ENCODE measurements at regions not wholly inside any gene's neighbourhood (a gene's known extent, or its start where the extent isn't known, plus 50 kb on each side); places are given as distances from the start of the nearest gene placed in this dataset.

- DNase-seq (ENCODE audit: low read depth, low spot score) = no peak
These were observed 386.6 kb downstream of the PLK2 start for GRCh38 chr5:58073243-58073642.

- DNase-seq (ENCODE audit: low read depth, low spot score) = no peak
These were observed 387.5 kb downstream of the PLK2 start for GRCh38 chr5:58072300-58072965.

DNA sequence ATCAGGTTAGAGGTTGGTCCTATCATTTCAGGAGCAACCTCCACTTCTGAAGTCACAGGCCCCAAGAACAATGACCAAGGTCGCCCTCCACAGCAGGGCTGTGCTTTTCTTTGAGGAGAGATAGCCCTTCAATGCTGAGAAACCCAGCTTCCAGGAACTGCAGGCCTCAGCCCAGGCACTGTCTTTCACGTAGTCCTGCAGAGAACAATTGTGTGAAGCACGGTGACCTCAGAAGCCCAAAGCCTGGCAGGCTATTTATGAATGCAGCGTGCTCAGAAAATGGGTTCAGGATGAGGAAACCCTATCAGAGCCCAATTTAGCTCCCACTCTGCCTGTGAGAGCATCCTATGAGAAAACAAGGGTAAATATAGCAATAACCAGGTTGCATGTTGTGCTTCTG, 388.3 kb downstream of the PLK2 start:
- no peak for DNase-seq (ENCODE audit: low read depth, low spot score)

DNA sequence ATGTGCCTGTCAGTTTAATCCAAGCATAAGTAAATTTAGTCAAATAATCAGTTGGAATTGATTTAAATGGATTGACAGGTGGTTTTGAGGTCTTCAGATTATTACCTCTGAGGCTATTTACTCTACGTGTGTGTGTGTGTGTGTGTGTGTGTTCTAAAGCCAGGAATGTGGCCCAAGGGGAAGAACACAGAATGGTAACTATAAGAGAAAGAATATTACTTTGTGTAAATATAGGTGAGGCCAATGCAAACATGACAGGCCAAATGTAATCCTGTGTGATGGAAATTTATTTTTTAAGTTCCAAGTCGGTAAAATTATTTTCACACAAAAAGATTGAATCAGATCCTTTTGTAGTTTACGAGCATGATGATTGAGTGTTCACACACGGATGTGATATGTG, 390.0 kb downstream of the PLK2 start:
- no peak for DNase-seq (ENCODE audit: low read depth, low spot score)

DNA sequence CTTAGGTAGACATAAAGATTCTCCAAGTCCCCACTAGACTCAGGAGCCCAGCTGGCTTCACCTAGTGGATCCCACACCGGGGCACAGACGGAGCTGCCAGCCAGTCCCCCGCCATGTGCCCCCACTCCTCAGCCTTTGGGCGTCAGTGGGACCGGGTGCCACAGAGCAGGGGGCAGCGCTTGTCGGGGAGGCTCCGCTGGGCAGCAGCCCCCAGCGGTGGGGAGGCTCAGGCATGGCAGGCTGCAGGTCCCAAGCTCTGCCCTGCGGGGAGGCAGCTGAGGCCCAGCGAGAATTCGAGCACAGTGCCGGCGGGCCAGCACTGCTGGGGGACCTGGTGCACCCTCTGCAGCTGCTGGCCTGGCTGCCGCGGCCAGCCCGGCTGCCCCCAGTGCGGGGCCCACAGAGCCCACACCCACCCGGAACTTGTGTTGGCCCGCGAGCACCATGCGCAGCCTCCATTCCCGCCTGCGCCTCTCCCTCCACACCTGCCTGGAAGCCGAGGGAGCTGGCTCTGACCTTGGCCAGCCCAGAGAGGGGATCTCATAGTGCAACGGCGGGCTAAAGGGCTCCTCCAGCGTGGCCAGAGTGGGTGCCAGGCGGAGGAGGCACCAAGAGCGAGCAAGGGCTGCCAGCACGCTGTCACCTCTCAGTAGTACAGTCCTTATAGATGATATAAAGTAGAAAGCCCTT, 390.7 kb downstream of the PLK2 start:
- DNase-seq (ENCODE audit: low read depth, low spot score) = no peak

GRCh38 chr5:58066557-58066956, 393.3 kb downstream of the PLK2 start:
- no peak for DNase-seq (ENCODE audit: low read depth, low spot score)

- DNase-seq (ENCODE audit: low read depth, low spot score) = no peak
These were observed 393.8 kb downstream of the PLK2 start for GRCh38 chr5:58066076-58066475.

DNA sequence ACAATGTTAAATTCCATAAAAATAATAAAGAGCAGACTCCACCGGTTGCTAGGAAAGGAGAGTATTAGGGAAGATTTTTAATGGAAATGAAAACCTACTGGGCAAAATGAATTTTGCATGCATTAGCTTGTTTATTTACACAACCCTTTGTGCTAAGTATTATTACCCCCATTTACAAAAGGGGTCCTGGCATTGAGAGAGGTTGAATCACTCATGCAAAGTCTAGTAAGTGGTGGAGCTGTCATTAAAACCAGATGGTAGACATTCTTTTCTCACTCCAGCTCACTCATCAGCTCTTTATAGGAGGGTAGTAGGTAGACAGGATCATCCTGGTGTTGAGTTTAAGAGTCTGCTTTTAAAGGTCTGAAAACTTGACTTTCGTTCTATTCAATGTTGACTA, 395.1 kb downstream of the PLK2 start:
- no peak for DNase-seq (ENCODE audit: low read depth, low spot score)

DNA sequence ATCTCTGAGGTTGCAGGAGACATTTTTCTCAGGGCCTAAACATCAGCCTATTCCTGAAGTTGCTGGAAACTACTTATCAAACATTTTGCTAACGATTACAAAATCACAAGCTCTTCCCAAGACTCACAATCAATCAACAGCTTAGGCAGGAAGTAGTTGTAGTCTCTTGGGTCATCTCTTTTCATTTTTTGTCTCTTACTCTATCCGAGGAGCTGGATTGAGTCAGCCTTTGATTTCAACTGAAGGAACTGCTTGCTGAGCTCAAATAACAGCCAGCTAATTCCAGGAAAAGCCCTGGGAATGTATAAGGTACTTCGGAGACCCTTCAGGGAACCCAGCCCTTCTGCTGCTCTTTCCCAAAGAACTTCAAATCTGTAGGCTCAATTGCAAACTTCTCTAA, 398.9 kb downstream of the PLK2 start:
- DNase-seq (ENCODE audit: low read depth, low spot score) = no peak

DNA sequence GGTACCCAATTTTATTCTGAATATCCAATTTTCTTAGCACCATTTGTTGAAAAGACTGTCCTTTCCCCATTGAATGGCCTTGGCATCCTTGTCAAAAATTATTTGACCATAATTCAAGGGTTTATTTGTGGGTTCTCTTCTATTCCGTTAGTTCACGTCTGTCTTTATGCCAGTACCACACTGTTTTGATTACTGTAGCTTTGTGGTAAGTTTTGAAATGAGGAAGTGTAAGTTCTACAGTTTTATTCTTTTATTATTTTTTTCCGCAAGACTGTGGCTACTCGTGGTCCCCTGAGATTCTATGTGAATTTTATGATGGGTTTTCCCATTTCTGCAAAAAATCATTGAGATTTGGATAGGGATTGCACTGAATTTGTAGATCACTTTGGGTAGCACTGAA, 402.6 kb downstream of the PLK2 start:
- no peak for DNase-seq (ENCODE audit: low read depth, low spot score)

DNA sequence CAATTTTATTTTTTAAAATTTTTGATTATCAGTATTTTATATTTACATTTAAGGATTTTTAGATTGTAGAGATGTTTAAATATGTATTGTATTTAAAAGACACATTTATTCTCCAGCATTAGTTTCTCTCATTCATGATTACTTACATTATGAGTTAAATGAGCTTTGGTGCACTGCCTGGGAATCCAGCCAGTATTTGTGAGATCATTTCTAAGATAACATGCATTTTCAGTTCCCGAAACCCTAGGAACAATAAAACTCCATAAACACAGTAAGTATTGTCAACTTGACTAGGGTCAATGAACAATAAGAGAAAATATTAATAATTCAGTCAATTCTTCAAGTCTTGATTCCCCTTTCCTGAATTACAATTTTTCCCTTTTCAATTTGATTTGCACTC, 403.3 kb downstream of the PLK2 start:
- peak; percentile 36 for DNase-seq (ENCODE audit: low read depth, low spot score)

DNA sequence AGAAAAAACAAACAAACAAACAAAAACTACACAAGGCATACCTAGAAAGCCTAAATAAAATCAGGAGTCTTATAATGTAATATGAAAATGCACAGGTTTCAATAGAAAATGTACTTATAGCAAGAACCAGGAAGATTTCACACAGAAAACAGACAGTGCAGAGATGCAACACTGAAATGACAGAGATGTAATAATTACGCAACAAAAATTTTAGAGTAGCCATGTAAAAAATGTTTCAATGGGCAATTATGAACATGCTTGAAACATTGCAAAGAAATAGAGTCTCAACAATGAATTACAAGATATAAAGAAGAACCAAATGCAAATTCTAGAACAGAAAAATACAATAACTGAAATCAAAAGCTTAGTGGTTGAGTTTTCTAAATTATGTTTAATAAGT, 405.9 kb downstream of the PLK2 start:
- no peak for DNase-seq (ENCODE audit: low read depth, low spot score)

DNA sequence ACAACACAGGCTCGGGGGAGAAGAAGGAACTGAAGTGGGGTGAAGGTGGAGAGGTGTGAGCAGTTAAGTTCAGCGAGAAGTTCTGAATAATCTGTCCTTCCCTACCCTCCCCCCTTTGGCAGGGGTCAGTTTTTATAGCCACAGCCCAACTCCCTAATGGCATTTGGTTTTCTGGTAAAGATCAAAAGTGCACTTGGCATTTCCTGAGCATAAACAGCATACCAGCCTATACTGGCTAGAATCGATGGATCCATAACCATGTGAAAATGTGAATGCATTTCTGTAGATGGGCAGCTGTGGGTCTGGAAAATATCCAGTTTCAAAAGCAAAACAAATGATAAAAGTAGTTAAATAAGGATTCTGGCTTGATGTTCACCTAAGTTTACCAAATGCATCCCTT, 410.9 kb downstream of the PLK2 start:
- DNase-seq (ENCODE audit: low read depth, low spot score) = no peak

DNA sequence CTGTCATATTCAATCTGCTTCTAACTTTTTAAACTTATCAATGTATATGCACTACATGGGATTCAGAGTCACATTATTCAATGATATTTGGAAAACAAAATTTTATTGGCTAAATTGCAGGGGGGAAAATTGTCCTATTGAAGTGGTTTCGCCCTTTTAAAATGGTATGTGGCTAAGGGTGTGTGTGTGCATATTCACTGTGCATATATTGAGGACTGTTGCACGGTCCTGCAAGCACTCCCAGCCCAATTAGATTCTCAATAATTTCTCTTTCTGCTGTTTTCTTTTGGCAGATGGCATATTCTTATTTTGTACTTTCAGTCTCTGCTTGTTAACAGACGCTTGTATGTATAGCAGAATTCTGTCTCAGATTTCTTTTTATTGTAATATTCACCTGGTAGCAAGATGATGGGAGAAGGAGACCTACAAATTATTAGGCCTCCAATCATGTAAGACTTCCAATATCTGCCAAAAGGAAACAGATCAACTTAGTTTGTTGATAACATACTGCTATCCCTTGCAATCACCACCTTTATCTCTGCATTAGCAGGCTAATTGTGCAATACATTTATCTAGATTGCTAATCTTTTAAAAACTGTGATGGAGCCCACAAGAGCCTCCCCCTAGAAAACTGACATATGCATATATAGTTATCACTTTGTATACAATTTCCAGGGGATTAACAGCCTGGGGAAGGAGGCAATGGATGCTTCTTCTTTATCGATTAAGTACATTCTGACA, 411.5 kb downstream of the PLK2 start:
- no peak for DNase-seq (ENCODE audit: low read depth, low spot score)

DNA sequence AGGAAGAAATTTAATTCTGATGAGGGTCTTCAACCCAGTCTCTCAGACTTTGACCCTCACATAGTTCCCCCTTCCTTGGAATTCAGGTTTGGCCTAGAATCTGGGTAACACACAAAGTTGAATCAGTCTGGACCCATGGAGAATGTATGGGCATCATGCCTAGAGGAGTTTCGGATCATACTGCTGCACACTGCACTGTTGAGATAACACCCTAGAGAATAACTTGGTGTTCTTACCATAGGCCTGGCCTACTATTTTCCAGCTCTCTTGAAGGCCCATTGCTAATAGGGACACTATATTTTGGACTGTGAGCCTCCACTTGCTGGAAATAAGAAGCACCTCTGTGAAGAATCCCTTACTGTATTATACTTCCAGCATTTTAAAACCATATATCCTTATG, 413.5 kb downstream of the PLK2 start:
- no peak for DNase-seq (ENCODE audit: low read depth, low spot score)

- DNase-seq (ENCODE audit: low read depth, low spot score) = no peak
These were observed 415.7 kb downstream of the PLK2 start for GRCh38 chr5:58044166-58044565.

- no peak for DNase-seq (ENCODE audit: low read depth, low spot score)
These were observed 416.6 kb downstream of the PLK2 start for GRCh38 chr5:58043032-58043945.

- no peak for DNase-seq (ENCODE audit: low read depth, low spot score)
These were observed 418.0 kb downstream of the PLK2 start for GRCh38 chr5:58041884-58042283.

DNA sequence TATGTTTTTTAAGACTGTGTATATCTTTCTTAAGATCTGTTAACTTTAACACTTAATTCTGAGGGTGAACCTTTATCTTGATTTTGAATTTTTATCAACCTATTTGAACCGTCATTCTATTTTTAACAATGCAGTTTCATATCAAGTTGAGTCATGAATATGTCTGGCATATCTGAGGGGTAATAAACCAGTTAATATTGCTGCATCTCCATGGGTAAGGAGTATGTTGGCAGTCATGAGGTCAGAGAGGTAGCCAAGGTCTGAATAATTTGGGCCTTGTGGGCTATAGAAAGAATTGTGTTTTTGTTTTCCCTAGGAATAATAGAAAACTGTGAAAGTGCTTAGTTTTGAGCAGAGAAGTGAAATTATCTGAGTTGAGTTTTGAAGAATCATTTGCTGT, 419.0 kb downstream of the PLK2 start:
- DNase-seq (ENCODE audit: low read depth, low spot score) = no peak

GRCh38 chr5:58040044-58040443, 419.8 kb downstream of the PLK2 start:
- DNase-seq (ENCODE audit: low read depth, low spot score) = no peak

GRCh38 chr5:58037899-58038298, 422.0 kb downstream of the PLK2 start:
- DNase-seq (ENCODE audit: low read depth, low spot score) = no peak

DNA sequence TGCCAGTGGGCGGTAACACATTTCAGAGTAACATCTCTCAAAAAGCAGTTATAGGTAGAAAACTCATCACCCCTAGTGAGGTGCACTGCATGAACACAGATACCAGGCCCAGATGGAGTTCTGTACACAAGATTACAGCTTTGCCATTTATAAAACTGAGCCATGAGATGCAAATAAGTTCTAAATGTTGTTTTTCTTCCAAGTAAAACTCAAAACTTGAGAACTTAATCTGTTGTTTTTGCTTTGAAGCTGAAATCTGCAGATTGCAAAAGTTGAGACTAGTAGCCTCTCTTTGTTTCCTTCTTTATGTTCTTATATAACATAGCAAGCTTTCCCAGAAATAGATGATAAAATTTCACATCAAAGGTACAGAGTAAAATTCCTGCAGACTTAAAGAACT, 434.1 kb downstream of the PLK2 start:
- DNase-seq (ENCODE audit: low read depth, low spot score) = no peak

All from pulmonary artery endothelial cell (primary cell).